ENCODE measurements at regions not wholly inside any gene's neighbourhood (a gene's known extent, or its start where the extent isn't known, plus 50 kb on each side); places are given as distances from the start of the nearest gene placed in this dataset.

- no peak for TF ChIP-seq CTCF (IDR thresholded peaks at IDR 0.05)
- no peak for DNase-seq (ENCODE audit: extremely low spot score, unreplicated experiment)
- peaks cover 37% of the 10 kb centered on the region for H3K27me3 Mint-ChIP-seq (ENCODE audit: unreplicated experiment)
- H3K4me1 Mint-ChIP-seq (ENCODE audit: unreplicated experiment) = peaks cover 6% of the 10 kb centered on the region
- H3K36me3 Mint-ChIP-seq (ENCODE audit: unreplicated experiment) = no peaks in the 10 kb centered on the region
- H3K9me3 Mint-ChIP-seq (ENCODE audit: unreplicated experiment) = no peaks in the 10 kb centered on the region
- H3K27ac Mint-ChIP-seq (ENCODE audit: unreplicated experiment) = no peak overlapping the region
- no peak overlapping the region for H3K4me3 Mint-ChIP-seq (ENCODE audit: unreplicated experiment)
These were observed 172.3 kb upstream of the TBCA start for GRCh38 chr5:77948476-77948875.

- no peaks in the 10 kb centered on the region for H3K9me3 Mint-ChIP-seq (ENCODE audit: unreplicated experiment)
- H3K27me3 Mint-ChIP-seq (ENCODE audit: unreplicated experiment) = peaks cover 44% of the 10 kb centered on the region
- DNase-seq (ENCODE audit: extremely low spot score, unreplicated experiment) = no peak
These were observed 170.9 kb upstream of the TBCA start for GRCh38 chr5:77947041-77947428.

GRCh38 chr5:77946381-77947040 is 170.4 kb upstream of the TBCA start:
- Mint-ChIP-seq H3K4me1 (ENCODE audit: unreplicated experiment) (peaks cover 6% of the 10 kb centered on the region), H3K4me3 (ENCODE audit: unreplicated experiment) (no peak overlapping the region), H3K27ac (ENCODE audit: unreplicated experiment) (no peak overlapping the region), H3K36me3 (ENCODE audit: unreplicated experiment) (no peaks in the 10 kb centered on the region), H3K27me3 (ENCODE audit: unreplicated experiment) (peaks cover 49% of the 10 kb centered on the region), H3K9me3 (ENCODE audit: unreplicated experiment) (no peaks in the 10 kb centered on the region)
- peak; percentile 23 for TF ChIP-seq CTCF (IDR thresholded peaks at IDR 0.05)
- no peak for DNase-seq (ENCODE audit: extremely low spot score, unreplicated experiment)

More at GRCh38 chr5:77947041-77947428, 170.9 kb upstream of the TBCA start:
- Mint-ChIP-seq H3K4me3 (ENCODE audit: unreplicated experiment) (no peak overlapping the region), H3K27ac (ENCODE audit: unreplicated experiment) (no peak overlapping the region), H3K36me3 (ENCODE audit: unreplicated experiment) (no peaks in the 10 kb centered on the region), H3K4me1 (ENCODE audit: unreplicated experiment) (peaks cover 6% of the 10 kb centered on the region)
- no peak for TF ChIP-seq CTCF (IDR thresholded peaks at IDR 0.05)

GRCh38 chr5:77945874-77946273 is 169.7 kb upstream of the TBCA start:
- Mint-ChIP-seq H3K4me3 (ENCODE audit: unreplicated experiment) (no peak overlapping the region), H3K4me1 (ENCODE audit: unreplicated experiment) (peaks cover 6% of the 10 kb centered on the region), H3K27ac (ENCODE audit: unreplicated experiment) (no peak overlapping the region), H3K36me3 (ENCODE audit: unreplicated experiment) (no peaks in the 10 kb centered on the region), H3K27me3 (ENCODE audit: unreplicated experiment) (peaks cover 53% of the 10 kb centered on the region), H3K9me3 (ENCODE audit: unreplicated experiment) (no peaks in the 10 kb centered on the region)
- DNase-seq (ENCODE audit: extremely low spot score, unreplicated experiment) = no peak
- no peak for TF ChIP-seq CTCF (IDR thresholded peaks at IDR 0.05)

GRCh38 chr5:77944757-77945340 is 168.7 kb upstream of the TBCA start:
- no peak for DNase-seq (ENCODE audit: extremely low spot score, unreplicated experiment)
- no peak for TF ChIP-seq CTCF (IDR thresholded peaks at IDR 0.05)
- Mint-ChIP-seq H3K4me1 (ENCODE audit: unreplicated experiment) (peaks cover 6% of the 10 kb centered on the region), H3K27ac (ENCODE audit: unreplicated experiment) (no peak overlapping the region), H3K27me3 (ENCODE audit: unreplicated experiment) (peaks cover 50% of the 10 kb centered on the region), H3K9me3 (ENCODE audit: unreplicated experiment) (peaks cover 6% of the 10 kb centered on the region), H3K36me3 (ENCODE audit: unreplicated experiment) (peaks cover 2% of the 10 kb centered on the region), H3K4me3 (ENCODE audit: unreplicated experiment) (no peak overlapping the region)

Measured in osteocyte (in vitro differentiated cells).